Endodermal cell (in vitro differentiated cells): ENCODE measurements at regions not wholly inside any gene's neighbourhood (a gene's known extent, or its start where the extent isn't known, plus 50 kb on each side); places are given as distances from the start of the nearest gene placed in this dataset.

ENCODE experiments used
- DNase-seq: peaks from one replicate; pipeline ENCODE4 v3.0.0-alpha.2; 2017
- H3K27ac ChIP-seq: 2 replicates; pipeline ENCODE4 v1.5.1; 2013; ENCODE audit warnings: mild to moderate bottlenecking, low read depth, low read length, moderate library complexity
- H3K27me3 ChIP-seq: 2 replicates; pipeline ENCODE4 v1.6.1; 2013; ENCODE audit warnings: mild to moderate bottlenecking, low read length, moderate library complexity; ENCODE audit not compliant: insufficient read depth, control insufficient read depth, poor library complexity, severe bottlenecking
- H3K36me3 ChIP-seq: 2 replicates; pipeline ENCODE4 v1.7.0; 2013; ENCODE audit warnings: mild to moderate bottlenecking, low read length, moderate library complexity; ENCODE audit not compliant: control insufficient read depth, insufficient read depth
- H3K4me1 ChIP-seq: one replicate; pipeline ENCODE4 v1.7.0; 2013; ENCODE audit warnings: low read length; ENCODE audit not compliant: control insufficient read depth, insufficient read depth
- H3K4me3 ChIP-seq: 2 replicates; pipeline ENCODE4 v1.5.1; 2013; ENCODE audit warnings: mild to moderate bottlenecking, low read length, moderate library complexity
- H3K9ac ChIP-seq: 2 replicates; pipeline ENCODE4 v1.6.1; 2013; ENCODE audit warnings: mild to moderate bottlenecking, low read length, moderate library complexity; ENCODE audit not compliant: poor library complexity, severe bottlenecking; ENCODE audit errors: extremely low read depth
- H3K9me3 ChIP-seq: 2 replicates; pipeline ENCODE4 v1.6.1; 2013; ENCODE audit warnings: mild to moderate bottlenecking, low read length, moderate library complexity; ENCODE audit not compliant: control insufficient read depth
- H3K27ac Mint-ChIP-seq: 2 replicates; pipeline ENCODE4 v1.8.0; 2020; ENCODE audit warnings: mixed read lengths
- H3K27me3 Mint-ChIP-seq: 2 replicates; pipeline ENCODE4 v1.8.0; 2021; ENCODE audit warnings: mild to moderate bottlenecking, mixed read lengths; ENCODE audit not compliant: insufficient read depth
- H3K36me3 Mint-ChIP-seq: 2 replicates; pipeline ENCODE4 v1.8.0; 2020; ENCODE audit warnings: low read depth, mixed read lengths
- H3K4me1 Mint-ChIP-seq: 2 replicates; pipeline ENCODE4 v1.8.0; 2020; ENCODE audit warnings: mixed read lengths
- H3K4me3 Mint-ChIP-seq: 2 replicates; pipeline ENCODE4 v1.8.0; 2020; ENCODE audit warnings: mild to moderate bottlenecking, moderate library complexity, mixed read lengths
- H3K9me3 Mint-ChIP-seq: 2 replicates; pipeline ENCODE4 v1.8.0; 2020; ENCODE audit warnings: mild to moderate bottlenecking, mixed read lengths
- CTCF ChIP-seq: fragments of 200-600 bp; sonication (generic); conservative IDR thresholded peaks from 2 replicates; pipeline ENCODE4 v1.5.0; 2021; ENCODE audit warnings: antibody characterized with exemption, mild to moderate bottlenecking
- WGBS, 2 experiments: methylation state at CpG; one replicate each; pipeline versions ENCODE4 v1.1.5 to v1.1.7; 2013; ENCODE audit warnings: missing lambda C conversion rate in 2 of 2, mixed read lengths in 1 of 2; ENCODE audit not compliant: insufficient coverage in 1 of 2, insufficient read length in 1 of 2; 5-methylcytosine and 5-hydroxymethylcytosine counted together

DNA sequence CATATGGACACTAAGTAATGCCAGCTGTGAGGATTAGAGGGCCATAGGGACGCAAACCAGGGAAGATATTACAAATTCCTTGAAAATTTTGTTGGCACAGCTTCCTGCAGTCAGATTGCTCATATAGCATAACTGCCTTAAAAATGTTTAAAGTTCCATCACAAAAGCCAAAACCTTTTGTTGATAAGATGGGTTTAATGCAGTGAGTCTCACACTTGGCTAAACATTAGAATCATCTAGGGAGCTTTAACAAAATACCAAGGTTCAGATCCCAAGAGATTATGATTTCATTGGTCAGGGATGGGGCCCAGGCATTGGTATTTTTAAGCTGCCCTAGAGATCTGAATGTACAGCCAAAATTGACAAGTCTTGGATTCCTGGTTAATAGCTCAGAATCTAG lies 376.5 kb upstream of the MAD2L1 start:
- peaks cover 9% of the 10 kb centered on the region for H3K4me1 Mint-ChIP-seq
- peaks cover 8% of the 10 kb centered on the region for H3K27me3 Mint-ChIP-seq

GRCh38 chr4:120440730-120441129 lies 374.1 kb upstream of the MAD2L1 start:
- peaks cover 21% of the 10 kb centered on the region for H3K27me3 Mint-ChIP-seq
- no peak overlapping the region for H3K27ac ChIP-seq
- 40 to 78% methylated on average over 1 to 3 of the region's 3 CpGs for WGBS, 2 experiments
- no peaks in the 10 kb centered on the region for H3K4me1 ChIP-seq
- H3K4me3 ChIP-seq: no peak overlapping the region
- no peaks in the 10 kb centered on the region for H3K9me3 ChIP-seq
- H3K4me1 Mint-ChIP-seq: peaks cover 9% of the 10 kb centered on the region
- H3K27ac Mint-ChIP-seq: no peak overlapping the region
- no peak overlapping the region for H3K4me3 Mint-ChIP-seq
- peaks cover 20% of the 10 kb centered on the region for H3K27me3 ChIP-seq
- DNase-seq: no peak
- no peak overlapping the region for H3K9ac ChIP-seq
- H3K36me3 Mint-ChIP-seq: no peaks in the 10 kb centered on the region
- H3K36me3 ChIP-seq: no peaks in the 10 kb centered on the region
- no peak for TF ChIP-seq CTCF
- no peaks in the 10 kb centered on the region for H3K9me3 Mint-ChIP-seq

More for the DNA sequence above, 376.5 kb upstream of the MAD2L1 start:
- Histone ChIP-seq H3K36me3 (no peaks in the 10 kb centered on the region), H3K4me1 (no peaks in the 10 kb centered on the region), H3K9ac (no peak overlapping the region), H3K9me3 (no peaks in the 10 kb centered on the region), H3K27ac (no peak overlapping the region), H3K4me3 (no peak overlapping the region), H3K27me3 (peaks cover 4% of the 10 kb centered on the region)
- no peak overlapping the region for H3K27ac Mint-ChIP-seq
- H3K36me3 Mint-ChIP-seq: no peaks in the 10 kb centered on the region
- 90 to 100% methylated on average over 1 of the region's 1 CpG for WGBS, 2 experiments
- DNase-seq: no peak
- no peaks in the 10 kb centered on the region for H3K9me3 Mint-ChIP-seq
- no peak overlapping the region for H3K4me3 Mint-ChIP-seq
- TF ChIP-seq CTCF: no peak

GRCh38 chr4:120435179-120435578 lies 368.5 kb upstream of the MAD2L1 start:
- no peak overlapping the region for H3K27ac Mint-ChIP-seq
- H3K27me3 ChIP-seq: peaks cover 57% of the 10 kb centered on the region
- H3K27me3 Mint-ChIP-seq: peaks cover 41% of the 10 kb centered on the region
- H3K36me3 Mint-ChIP-seq: no peaks in the 10 kb centered on the region
- DNase-seq: no peak
- H3K4me1 ChIP-seq: no peaks in the 10 kb centered on the region
- peaks cover 9% of the 10 kb centered on the region for H3K4me1 Mint-ChIP-seq
- H3K4me3 ChIP-seq: no peak overlapping the region
- no peak overlapping the region for H3K27ac ChIP-seq
- H3K9me3 Mint-ChIP-seq: no peaks in the 10 kb centered on the region
- TF ChIP-seq CTCF: no peak
- no peaks in the 10 kb centered on the region for H3K36me3 ChIP-seq
- WGBS, 2 experiments: 73 to 84% methylated on average over 4 to 5 of the region's 5 CpGs
- H3K9ac ChIP-seq: no peak overlapping the region
- no peaks in the 10 kb centered on the region for H3K9me3 ChIP-seq
- no peak overlapping the region for H3K4me3 Mint-ChIP-seq
